AG09319 (cell line): ENCODE measurements at regions not wholly inside any gene's neighbourhood (a gene's known extent, or its start where the extent isn't known, plus 50 kb on each side); places are given as distances from the start of the nearest gene placed in this dataset.

Experiments
- DNase-seq: peaks from one replicate; pipeline ENCODE4 v3.0.0-alpha.2; 2010; ENCODE audit warnings: low read depth; ENCODE audit errors: extremely low read depth
- CTCF ChIP-seq: IDR thresholded peaks from 2 replicates; pipeline ENCODE4 v1.5.1; 2011; ENCODE audit warnings: low read depth, mild to moderate bottlenecking, inconsistent platforms, low read length, moderate library complexity

GRCh38 chr3:180401226-180401625 lies 200.7 kb upstream of the TTC14 start:
- no peak for TF ChIP-seq CTCF
- no peak for DNase-seq

DNA sequence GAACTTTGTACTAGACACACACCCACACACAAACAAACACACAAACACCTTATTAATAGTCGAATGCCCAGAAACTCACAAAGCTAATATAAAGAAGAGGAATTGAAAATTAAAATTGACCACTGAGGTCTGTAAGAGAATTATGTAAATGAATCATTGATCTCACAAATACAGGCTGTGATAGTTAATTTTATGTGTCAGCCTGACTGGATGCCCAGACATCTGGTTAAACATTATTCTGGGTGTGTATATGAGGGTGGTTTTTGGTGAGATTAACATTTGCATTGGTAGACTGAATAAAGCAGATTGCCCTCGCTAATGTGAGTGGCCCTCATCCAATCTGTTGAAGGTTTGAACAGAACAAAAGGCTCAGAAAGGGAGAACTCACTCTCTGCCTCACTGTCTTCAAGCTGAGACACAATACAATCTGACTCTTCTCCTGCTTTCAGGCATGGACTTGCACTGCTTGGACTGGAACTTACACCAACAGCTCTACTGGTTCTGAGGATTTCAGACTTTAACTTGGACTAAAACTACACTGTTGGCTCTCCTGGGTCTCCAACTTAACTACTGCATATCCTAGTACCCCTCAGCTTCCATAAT lies 199.4 kb upstream of the TTC14 start:
- no peak for TF ChIP-seq CTCF
- DNase-seq: no peak

GRCh38 chr3:180403156-180403555 lies 198.8 kb upstream of the TTC14 start:
- TF ChIP-seq CTCF: no peak
- DNase-seq: no peak

GRCh38 chr3:180408654-180409053 lies 193.3 kb upstream of the TTC14 start:
- TF ChIP-seq CTCF: no peak
- no peak for DNase-seq

- DNase-seq: no peak
- TF ChIP-seq CTCF: no peak
Measured at GRCh38 chr3:180409170-180409569, 192.8 kb upstream of the TTC14 start.

DNA sequence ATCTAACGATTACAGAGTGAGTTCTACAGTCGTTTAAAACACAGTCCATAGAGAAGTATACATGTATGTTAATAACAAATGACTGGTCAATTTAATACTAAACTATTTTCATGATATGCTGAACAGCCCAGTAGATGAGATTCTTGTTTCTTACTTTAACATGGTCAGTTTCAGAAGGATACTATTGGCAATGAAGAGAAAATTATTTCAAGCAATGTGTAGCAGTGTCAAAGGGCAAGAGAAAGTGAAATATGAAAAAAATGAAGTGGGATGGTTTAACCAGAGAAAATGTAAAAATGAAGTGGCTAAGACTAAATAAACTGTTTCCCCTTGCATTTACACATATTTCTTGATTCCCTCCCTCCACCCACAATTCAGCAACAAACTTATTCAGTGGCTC lies 192.1 kb upstream of the TTC14 start:
- TF ChIP-seq CTCF: no peak
- DNase-seq: no peak

DNA sequence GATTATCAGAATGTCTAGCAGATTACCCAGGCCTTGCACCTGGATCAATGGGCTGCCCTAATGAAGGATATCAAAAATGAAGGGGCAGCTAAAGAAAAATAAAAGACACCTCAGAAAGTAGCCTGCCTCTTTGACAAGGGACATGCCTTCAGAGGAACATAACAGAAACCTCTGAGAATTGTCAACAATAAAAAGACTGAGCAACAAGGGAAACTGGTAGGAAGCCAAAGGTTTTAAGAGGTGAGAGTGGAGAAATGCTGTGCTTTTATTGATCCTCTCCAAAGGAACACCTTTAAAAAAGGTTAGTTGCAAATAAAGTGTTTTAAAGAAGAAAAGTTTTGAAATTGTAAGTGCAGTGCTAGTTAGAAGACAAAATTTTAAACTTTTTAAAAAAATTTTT lies 187.8 kb upstream of the TTC14 start:
- no peak for DNase-seq
- TF ChIP-seq CTCF: no peak
